HG02798 (cell line): ENCODE measurements at regions not wholly inside any gene's neighbourhood (a gene's known extent, or its start where the extent isn't known, plus 50 kb on each side); places are given as distances from the start of the nearest gene placed in this dataset.
"Not testable (repeated sequence)": the region's sequence is repeated elsewhere in the genome, so short reads cannot be mapped to it uniquely, and the experiment has no call there.

Source experiments
- ATAC-seq: cut with Tn5 transposase; IDR thresholded peaks from one replicate; pipeline ENCODE4 v1.9.1; 2021; ENCODE audit warnings: mild to moderate bottlenecking; ENCODE audit not compliant: unreplicated experiment, poor library complexity

DNA sequence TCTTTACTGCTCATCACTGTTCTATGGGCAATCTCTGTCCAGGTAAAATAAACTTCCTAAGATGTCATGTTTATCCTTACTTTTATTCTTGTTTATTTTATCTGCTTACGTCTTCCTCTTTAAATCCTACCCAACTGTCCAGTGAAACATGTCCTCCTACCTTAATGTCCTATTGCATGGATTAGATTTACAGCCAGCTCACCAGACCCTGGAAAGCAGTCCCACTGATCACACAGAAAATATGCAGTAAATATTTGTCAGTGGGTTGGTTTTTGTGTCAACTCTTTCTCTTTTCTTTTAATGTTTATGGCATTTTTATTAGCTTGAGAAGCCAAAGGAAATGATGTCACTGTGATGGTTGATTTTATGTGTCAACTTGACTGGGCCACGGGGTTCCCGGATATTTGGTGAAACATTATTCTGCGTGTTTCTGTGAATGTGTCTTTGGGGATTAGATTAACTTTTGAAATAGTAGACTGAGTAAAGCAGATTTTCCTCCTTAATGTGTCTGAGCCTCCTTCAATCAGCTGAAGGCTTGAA lies 258.3 kb downstream of the SRGAP2C start:
- no peak for ATAC-seq

DNA sequence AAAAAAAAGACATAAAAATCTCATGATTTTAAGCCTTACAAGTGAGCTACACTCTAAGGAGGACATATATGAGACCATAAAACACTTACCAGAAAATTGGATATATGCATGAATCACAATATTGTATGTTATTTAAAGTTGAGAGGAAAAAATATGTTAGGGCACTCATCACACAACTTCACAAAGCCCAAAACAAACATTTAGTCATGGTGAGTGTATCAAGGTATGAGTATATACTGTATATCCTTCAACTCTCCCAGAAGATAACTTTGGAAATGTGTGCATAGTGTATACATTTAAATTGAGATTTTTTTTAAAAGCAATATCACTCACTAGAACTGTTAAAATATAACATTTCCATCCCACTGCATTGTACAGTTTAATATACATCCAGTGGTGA lies 259.3 kb downstream of the SRGAP2C start:
- no peak for ATAC-seq

DNA sequence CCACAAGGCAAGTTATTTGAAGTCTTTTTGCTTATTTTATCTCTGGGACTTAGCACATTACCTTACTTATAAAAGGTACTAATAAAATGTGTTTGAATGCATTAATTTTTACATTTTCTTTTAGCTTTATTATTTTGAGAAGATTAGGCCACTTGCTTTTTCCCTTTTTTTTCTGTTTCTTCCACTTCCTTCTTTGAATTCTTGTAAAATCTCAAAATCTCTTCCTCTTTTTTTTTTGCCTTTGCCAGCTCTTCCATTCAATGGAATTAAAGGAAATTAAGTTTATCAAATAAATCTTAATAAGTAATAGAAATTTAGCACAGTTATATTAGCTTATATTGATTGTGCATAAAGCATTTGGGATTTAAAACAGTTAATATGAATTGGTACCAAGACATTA lies 260.9 kb downstream of the SRGAP2C start:
- no peak for ATAC-seq

DNA sequence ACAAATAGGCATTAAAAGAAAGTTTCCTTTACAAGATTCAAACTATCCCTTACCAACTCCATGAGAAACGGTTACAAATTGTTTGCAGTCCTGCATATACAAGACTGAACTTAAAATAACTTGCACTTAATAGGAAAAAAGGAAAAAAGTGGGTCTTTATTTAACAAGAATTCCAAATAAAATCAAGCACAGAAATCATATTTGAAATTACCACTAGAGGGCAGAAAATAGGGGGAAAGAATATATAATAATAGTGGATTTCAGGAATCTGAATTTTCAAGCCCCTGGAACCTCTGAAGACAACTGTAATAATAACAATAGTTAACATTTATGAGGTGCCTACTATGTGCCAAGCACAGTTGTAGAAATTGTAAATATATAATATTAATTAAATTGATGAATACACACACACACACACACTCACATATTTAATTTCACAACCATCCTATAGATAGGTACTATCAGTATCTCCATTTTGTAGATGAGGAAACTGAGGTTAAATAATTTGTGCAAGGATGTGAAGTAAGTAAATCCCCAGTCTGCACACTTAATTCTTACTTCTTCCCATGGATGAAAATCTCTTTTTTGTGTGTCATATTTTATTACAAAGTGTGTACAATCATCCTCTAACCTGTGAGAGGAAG lies 262.6 kb downstream of the SRGAP2C start:
- not testable (repeated sequence) for ATAC-seq

DNA sequence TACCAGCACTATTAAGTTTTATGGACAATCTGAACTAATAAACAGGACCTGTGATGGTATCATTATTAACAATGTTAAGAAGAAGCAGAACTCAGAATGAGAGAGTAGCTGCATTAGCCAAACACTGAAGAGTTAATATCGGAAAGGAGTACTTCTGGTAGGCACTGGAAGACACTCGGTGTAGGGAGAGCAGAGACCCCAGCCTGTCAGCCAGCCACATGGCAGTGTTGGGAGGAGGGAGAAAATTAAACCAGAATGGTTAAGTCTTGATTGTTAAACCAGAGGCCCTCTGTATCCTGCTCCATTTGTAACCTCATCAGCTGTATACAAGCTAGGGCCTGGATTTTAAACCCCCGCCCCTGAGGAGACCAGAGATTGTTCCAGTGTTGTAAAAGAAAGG lies 263.3 kb downstream of the SRGAP2C start:
- not testable (repeated sequence) for ATAC-seq

GRCh38 chr1:121448851-121449250 lies 264.1 kb downstream of the SRGAP2C start:
- ATAC-seq, result no peak

- ATAC-seq, result no peak
These were observed 267.7 kb downstream of the SRGAP2C start for GRCh38 chr1:121452484-121452883.

GRCh38 chr1:121458291-121459048 lies 273.7 kb downstream of the SRGAP2C start:
- peak; percentile 98 for ATAC-seq

GRCh38 chr1:121459235-121459634 lies 274.5 kb downstream of the SRGAP2C start:
- no peak for ATAC-seq

- not testable (repeated sequence) for ATAC-seq
These were observed 284.6 kb downstream of the SRGAP2C start for GRCh38 chr1:121469395-121469794.

GRCh38 chr1:121470401-121470800 lies 285.6 kb downstream of the SRGAP2C start:
- ATAC-seq, result not testable (repeated sequence)

DNA sequence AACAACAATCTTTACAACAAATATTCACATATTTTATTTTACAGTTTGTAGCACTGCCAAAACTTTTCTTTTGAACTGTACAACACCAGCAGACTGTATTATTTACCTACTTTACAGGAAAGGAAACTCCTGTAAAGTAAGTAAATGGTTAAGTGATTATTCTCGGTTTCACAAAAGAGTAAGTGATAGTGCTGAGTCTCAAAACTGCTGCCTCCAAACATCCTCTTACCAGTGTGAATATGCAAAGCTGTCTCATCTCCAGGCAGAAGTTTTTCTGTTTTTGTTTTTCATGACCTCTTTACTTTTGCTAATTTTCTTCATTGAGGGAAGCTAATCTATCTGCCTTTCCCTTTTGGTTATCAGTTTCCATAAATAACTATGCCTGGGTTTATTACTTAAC lies 286.7 kb downstream of the SRGAP2C start:
- peak; percentile 73 for ATAC-seq

GRCh38 chr1:121472017-121472416 lies 287.2 kb downstream of the SRGAP2C start:
- ATAC-seq, result no peak

- ATAC-seq, result no peak
These were observed 298.5 kb downstream of the SRGAP2C start for GRCh38 chr1:121483234-121483633.

- no peak for ATAC-seq
These were observed 299.2 kb downstream of the SRGAP2C start for GRCh38 chr1:121483961-121484424.

DNA sequence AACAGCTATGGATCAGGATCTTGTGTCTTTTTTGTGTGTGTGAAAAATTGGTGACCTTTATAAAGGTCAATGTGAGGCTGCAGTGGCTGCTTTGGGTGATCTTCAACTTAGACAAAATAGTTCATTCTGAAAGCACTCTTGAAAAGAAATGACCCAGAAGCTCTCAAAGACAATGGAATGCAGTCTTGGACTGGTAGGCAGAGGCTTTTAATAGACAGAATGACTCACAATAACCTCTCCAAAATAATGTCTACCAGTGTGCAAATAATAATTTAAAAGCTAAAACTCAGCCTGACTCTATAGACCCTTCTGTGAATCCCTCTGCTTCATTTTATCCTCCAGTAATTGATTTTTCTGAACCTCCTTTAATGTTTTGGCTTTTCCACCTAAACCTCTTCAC lies 310.0 kb downstream of the SRGAP2C start:
- ATAC-seq, result not testable (repeated sequence)

- ATAC-seq, result not testable (repeated sequence)
These were observed 326.7 kb downstream of the SRGAP2C start for GRCh38 chr1:121511455-121511854.

GRCh38 chr1:121511876-121512275 lies 327.1 kb downstream of the SRGAP2C start:
- not testable (repeated sequence) for ATAC-seq

- ATAC-seq, result no peak
These were observed 330.5 kb downstream of the SRGAP2C start for GRCh38 chr1:121515235-121515634.

- peak; percentile 66 for ATAC-seq
These were observed 331.6 kb downstream of the SRGAP2C start for GRCh38 chr1:121516234-121516967.
